ENCODE measurements at regions not wholly inside any gene's neighbourhood (a gene's known extent, or its start where the extent isn't known, plus 50 kb on each side); places are given as distances from the start of the nearest gene placed in this dataset.
A peak's percentile ranks its signal among the peaks of the same experiment; 100 is the strongest.
"Not testable (repeated sequence)": the region's sequence is repeated elsewhere in the genome, so short reads cannot be mapped to it uniquely, and the experiment has no call there.

DNA sequence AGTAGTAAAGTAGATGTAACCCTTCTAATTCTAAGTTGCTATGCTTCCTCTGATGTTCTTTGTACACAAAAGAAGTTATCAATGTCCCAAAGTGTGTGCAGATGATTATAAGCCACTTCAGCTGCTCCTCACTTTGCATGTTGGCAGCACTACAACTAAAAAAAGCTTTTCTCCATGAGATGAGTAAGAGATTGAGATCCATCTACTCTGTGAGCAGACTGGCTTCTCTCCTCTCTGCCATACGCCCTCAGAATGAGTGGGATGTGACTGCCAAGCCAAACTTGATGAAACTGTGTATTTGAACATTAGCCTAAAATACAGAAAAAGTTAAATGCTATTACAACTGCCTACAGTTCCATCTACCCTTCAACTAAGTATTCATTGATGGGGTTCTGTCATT is 102.9 kb upstream of the ETV1 start:
- DNase-seq = no peak

DNA sequence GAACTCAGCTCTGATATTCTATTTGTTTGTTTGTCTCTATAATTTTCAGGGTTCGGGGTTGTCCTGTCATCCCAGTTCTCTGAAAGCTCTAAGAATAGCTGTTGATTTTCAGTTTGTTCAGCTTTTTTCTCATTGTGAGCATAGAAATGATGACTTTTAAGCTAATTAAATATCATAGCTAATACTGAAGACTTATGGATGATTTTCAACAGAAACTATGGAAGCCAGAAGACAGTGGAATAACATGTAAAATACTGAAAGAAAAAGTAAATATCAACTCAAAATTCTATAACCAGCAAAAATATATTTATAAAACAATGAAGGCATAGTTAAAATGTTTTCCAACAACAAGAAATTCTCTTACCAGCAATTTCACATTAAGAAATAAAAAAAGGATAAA is 96.4 kb upstream of the ETV1 start:
- DNase-seq = peak; percentile 20

DNA sequence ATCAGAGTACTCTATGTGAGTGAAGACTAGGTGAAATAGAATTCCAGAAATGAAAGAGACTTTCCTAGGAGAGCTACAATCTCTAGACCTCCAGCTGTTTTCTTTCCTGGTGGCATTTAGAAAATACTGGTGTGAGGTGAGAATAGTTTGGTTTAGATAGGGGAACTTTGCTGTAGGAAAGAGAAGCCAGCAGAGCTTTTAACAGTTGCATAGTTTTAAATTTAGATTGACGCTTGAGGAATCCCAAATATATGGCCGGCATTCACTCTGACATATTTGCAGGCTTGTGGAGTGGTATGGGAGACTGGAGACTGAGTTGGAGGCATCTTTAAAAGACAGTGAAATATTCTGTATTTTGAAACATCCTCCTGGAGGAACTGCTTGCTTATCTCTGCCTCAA is 94.3 kb upstream of the ETV1 start:
- no peak for DNase-seq

DNA sequence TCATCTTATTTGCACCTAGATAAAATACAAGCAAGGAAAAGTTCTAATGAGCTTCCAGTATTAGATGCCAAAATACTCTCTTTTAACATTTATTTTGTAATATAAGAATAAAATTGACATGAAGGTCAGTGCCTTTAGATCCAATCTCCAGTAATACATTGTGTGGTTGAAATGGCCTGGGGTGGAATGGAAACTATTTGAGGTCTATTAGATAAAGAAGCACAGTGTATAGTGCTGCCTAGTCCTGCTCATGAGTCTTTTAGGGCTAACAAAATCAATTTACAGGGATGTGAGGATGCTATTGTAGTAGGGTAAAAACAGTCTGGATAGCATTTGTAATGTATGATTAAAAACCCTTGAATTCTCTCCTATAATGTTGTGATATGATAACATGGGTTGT is 84.5 kb upstream of the ETV1 start:
- no peak for DNase-seq

DNA sequence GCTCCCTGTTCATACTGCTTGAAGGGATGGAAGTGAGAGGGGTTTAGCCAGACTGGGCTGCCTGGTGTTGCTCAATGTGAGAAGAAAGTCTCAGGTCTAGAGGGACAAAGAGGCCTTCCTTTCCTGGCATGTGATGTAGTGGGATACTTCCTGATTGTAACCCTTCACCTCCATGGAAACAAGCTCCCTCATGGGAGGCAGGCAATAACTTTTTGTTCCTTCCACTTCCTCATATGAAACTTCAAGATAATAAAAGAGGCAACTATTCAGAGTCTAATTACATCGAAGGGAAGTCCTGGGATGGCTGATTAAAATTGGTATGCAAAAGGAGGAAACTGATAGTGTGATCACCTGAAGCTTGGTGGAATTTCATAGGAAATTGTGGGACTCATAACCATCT is 84.1 kb upstream of the ETV1 start:
- DNase-seq = no peak

DNA sequence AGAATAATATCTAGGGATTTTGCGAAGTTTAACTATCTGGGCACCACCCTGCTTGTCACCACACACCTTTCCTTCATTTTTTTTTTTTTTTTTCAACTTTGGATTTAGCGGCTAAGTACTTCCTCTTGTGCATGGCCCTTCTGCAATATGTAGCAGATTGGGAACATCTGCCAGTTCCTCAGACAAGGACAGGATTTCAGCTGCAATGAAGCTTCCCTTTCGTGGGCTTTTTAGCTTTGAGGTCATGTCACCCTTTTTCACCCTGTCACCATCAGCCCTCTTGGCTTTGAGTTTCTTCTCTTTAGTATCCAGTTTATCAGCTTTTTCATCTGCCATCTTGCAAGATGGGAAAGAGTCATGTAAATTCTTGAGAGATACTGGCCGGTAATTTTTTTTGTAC is 81.6 kb upstream of the ETV1 start:
- peak; percentile 12 for DNase-seq

DNA sequence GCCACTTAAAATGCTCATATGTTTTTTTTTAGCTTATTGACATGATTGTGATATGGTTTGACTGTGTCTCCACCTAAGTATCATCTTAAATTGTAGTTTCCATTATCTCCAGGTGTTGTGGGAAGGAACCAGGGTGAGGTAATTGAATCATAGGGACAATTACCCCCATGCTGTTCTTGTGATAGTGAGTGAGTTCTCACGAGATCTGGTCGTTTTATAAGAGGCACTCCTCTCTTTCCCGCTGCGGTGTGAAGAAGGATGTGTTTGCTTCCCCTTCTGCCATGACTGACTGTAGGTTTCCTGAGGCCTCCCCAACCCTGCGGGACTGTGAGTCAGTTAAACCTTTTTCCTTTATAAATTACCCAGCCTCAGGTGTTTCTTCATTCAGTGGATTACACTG is 80.5 kb upstream of the ETV1 start:
- peak; percentile 56 for DNase-seq

DNA sequence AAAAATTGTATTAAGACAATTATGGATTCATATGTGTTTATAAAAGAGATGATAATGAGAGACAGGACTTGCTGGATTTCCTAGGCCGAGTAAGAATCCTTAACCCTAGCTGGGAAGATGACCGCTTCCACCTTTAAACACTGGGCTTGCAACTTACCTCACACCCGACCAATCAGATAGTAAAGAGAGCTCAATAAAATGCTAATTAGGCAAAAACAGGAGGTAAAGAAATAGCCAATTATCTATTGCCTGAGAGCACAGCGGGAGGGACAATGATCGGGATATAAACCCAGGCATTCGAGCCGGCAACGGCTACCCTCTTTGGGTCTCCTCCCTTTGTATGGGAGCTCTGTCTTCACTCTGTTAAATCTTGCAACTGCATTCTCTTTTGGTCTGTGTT is 77.3 kb upstream of the ETV1 start:
- DNase-seq = not testable (repeated sequence)

DNA sequence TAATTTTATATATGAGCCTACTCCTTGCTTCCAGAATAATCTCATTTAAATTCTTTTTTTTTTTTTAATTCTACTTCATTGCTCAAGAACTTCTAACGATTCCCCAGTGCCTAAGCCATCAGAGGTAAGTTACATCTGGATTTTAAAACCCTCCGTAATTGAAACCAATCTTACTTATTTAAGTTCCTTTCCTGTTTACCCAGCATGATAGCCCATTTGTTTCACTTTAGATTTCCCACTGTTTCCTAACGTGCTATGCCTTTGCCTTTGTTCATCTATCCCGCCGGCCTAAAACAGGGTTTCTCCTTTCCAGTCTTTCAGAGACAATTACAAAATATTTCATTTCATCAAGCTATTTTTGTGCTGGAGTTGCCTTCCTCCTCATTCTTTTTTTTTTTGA is 75.8 kb upstream of the ETV1 start:
- peak; percentile 25 for DNase-seq

DNA sequence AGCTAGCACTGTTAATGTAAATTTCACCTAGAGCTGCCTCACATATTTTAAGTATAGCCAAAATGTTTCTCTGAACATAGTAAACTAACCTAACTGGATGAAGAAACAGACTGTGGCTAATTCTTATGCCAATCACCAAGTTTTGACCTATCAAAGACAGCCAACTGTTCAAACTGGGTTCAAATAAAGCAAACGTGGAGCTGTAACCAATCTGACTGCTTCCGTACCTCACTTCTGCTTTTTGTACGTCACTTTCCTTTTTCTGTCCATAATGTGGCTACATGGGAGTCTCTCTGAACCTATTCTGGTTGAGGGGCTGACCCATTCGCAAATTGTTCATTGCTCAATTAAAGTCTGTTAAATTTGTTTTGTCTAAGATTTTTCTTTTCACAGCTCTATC is 66.3 kb upstream of the ETV1 start:
- DNase-seq = no peak

DNA sequence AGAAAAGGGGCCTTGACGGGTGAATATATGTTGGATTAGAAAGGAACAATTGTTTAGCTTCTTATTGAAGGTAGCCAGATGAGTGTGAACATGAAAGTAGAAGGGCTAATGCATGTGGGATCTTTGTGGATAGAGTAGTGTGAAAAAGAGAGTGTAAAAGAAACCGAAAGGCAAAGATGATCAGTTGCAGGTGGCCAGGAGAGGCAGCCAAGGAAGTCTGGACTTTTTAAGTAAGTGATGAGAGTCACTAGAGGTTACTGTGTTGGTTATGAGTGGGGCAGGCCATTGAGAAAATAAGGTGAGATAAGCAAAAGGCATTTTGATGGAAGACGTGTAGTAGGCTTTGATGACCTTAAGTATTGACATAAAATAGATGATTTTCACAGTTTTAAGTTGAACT is 64.7 kb upstream of the ETV1 start:
- DNase-seq = no peak

DNA sequence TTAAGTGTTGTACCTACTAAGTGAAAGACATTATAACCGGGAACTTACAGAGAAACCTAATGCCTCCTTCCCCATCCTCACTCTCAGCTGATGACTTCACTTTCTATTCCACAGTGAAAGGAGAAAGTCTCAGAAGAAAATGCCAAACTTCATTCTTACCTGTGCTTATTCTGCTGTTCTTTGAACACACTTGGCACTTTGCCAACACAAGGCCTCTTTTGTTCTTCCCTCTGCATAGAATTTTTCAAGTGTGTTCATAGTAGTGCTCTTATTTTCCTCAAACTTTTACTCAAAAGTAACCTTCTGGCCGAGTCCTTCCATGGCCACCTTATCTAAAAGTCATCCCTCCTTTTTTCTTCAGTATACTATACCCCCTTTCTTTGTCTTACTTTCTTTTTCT is 59.4 kb upstream of the ETV1 start:
- DNase-seq = peak; percentile 59

DNA sequence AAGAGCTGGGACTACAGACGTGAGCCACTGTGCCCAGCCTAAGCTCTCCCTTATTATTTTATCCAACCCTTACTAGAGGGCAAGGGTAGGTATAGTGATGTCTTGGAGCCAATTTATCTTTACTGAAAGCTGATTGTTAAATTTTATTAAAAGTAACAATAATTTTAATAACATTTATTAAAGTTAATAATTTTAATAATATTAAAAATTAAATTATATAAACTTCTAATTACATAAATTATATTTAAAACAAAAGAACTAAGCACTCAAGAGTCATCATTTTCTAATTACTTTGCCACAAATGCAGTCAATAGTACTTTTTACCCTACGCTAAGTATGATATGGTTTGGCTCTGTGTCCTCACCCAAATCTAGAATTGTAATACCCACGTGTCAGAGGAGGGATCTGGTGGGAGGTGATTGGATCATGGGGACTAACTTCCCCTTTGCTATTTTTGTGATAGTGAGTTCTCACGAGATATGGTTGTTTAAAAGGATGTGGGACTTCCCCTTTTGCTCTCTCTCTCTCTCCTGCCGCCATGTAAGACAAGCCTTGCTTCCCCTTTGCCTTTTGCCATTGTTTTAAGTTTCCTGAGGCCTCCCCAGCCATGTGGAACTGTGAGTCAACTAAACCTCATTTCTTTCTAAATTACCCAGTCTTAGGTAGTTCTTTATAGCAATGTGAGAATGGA is 58.4 kb upstream of the ETV1 start:
- DNase-seq = no peak

DNA sequence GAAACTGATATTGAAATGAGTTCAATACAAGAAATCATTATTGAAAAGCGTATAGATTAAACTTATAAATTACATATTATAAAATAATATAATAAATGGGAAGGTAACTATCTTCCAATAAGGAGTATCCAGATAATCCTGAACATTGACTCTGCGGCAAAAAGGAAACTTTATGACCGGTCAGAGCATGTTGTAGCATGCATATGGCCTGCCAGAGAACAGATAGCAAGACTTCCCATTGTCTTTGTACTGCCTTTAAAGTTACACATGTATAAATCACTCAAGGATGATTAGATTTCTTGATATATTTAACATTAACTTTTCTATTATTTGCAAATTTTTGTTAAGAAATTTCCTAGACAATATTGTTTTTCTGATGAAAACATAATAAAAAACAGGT is 56.2 kb upstream of the ETV1 start:
- DNase-seq = no peak

DNA sequence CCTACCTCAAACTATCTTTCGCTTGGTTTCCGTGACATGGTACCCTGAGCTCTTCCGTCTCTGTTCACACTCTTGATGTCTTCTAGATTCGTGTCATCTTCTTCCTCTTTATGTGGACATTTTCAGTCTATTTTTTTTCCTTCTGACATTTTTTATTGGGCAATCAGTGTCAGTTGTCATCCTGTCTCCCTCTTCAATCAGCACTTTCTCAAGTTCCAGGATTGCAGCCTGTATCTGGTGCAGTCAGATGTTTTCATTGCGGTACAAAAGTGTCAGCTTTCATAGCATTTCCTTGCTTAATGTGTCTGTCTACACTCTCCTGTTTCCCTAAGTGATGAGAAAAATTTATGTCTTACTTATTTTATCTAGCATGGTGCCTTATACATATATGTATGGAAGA is 51.1 kb upstream of the ETV1 start:
- DNase-seq = no peak

Data from NCI-H69 (cell line).